Nephron (organoid): ENCODE measurements at regions not wholly inside any gene's neighbourhood (a gene's known extent, or its start where the extent isn't known, plus 50 kb on each side); places are given as distances from the start of the nearest gene placed in this dataset.

ENCODE experiments used
- H3K27ac Mint-ChIP-seq, 3 experiments: 2 replicates each; pipeline ENCODE4 v1.8.0; 2020; ENCODE audit warnings: mixed read lengths in 3 of 3, mild to moderate bottlenecking in 2 of 3, moderate library complexity in 1 of 3
- H3K27me3 Mint-ChIP-seq: 2 replicates; pipeline ENCODE4 v1.8.0; 2021; ENCODE audit warnings: low read depth, mild to moderate bottlenecking, moderate library complexity, mixed read lengths
- H3K36me3 Mint-ChIP-seq: 2 replicates; pipeline ENCODE4 v1.8.0; 2020; ENCODE audit warnings: low read depth, mixed read lengths
- H3K4me1 Mint-ChIP-seq: 2 replicates; pipeline ENCODE4 v1.8.0; 2020; ENCODE audit warnings: mixed read lengths
- H3K4me3 Mint-ChIP-seq, 3 experiments: 2 replicates each; pipeline ENCODE4 v1.8.0; 2020; ENCODE audit warnings: mild to moderate bottlenecking in 3 of 3, mixed read lengths in 3 of 3, moderate library complexity in 2 of 3
- H3K9me3 Mint-ChIP-seq: 2 replicates; pipeline ENCODE4 v1.8.0; 2020; ENCODE audit warnings: mixed read lengths
- TF ChIP-seq, protein P1 (sequence below), 3 experiments: fragments of 200-600 bp; sonication (generic); IDR thresholded peaks; one replicate each; pipeline ENCODE4 v1.5.0; 2021; ENCODE audit warnings: antibody characterized with exemption in 3 of 3; ENCODE audit not compliant: unreplicated experiment in 3 of 3

DNA sequence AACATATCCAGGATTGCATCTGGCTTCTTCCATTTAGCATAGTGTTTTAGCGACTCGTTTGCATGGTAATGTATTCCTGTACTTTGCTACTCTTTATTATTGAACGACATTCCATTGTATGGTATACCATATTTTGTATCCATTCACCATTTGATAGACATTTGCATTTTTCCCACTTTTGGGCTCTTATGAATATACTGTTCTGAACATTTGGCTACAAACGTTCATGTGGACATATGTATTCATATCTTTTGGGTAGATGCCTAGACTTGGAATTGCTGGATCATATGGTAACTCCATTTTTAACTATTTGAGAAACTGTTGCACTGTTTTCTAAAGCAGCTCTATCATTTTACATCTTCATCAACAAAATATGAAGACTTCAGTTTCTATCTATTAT lies 383.7 kb upstream of the AKR1E2 start:
- TF ChIP-seq, protein P1, sequence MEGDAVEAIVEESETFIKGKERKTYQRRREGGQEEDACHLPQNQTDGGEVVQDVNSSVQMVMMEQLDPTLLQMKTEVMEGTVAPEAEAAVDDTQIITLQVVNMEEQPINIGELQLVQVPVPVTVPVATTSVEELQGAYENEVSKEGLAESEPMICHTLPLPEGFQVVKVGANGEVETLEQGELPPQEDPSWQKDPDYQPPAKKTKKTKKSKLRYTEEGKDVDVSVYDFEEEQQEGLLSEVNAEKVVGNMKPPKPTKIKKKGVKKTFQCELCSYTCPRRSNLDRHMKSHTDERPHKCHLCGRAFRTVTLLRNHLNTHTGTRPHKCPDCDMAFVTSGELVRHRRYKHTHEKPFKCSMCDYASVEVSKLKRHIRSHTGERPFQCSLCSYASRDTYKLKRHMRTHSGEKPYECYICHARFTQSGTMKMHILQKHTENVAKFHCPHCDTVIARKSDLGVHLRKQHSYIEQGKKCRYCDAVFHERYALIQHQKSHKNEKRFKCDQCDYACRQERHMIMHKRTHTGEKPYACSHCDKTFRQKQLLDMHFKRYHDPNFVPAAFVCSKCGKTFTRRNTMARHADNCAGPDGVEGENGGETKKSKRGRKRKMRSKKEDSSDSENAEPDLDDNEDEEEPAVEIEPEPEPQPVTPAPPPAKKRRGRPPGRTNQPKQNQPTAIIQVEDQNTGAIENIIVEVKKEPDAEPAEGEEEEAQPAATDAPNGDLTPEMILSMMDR (IDR thresholded peaks at IDR 0.05; ENCODE audit: unreplicated experiment in 3 of 3) = no peak
- no peak overlapping the region for H3K27ac Mint-ChIP-seq
- H3K4me1 Mint-ChIP-seq = peaks cover 5% of the 10 kb centered on the region
- H3K9me3 Mint-ChIP-seq = peaks cover 11% of the 10 kb centered on the region
- H3K27me3 Mint-ChIP-seq = no peaks in the 10 kb centered on the region
- H3K4me3 Mint-ChIP-seq = no peak overlapping the region
- H3K36me3 Mint-ChIP-seq = peaks cover 5% of the 10 kb centered on the region

DNA sequence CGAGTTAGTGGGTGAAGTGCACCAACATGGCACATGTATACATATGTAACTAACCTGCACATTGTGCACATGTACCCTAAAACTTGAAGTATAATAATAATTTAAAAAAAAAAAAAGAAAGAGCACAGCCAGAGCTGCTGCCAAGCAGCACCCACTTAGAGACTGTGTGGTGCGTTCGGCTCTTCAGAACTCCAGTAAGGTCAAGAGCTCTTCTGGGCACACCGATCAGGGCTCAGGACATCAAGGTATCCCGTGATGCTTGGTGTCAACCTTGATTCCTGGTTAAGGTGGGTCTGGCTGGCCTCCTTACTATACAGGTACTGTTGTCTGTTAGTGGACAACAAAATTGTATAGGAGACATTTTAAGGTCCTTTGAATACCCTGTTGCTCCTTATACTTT lies 385.7 kb upstream of the AKR1E2 start:
- Mint-ChIP-seq H3K27me3 (no peaks in the 10 kb centered on the region), H3K4me1 (peaks cover 5% of the 10 kb centered on the region), H3K9me3 (peaks cover 11% of the 10 kb centered on the region), H3K36me3 (peaks cover 5% of the 10 kb centered on the region), H3K27ac (no peak overlapping the region), H3K4me3 (no peak overlapping the region)
- TF ChIP-seq, protein P1 (IDR thresholded peaks at IDR 0.05; ENCODE audit: unreplicated experiment in 3 of 3) = no peak

DNA sequence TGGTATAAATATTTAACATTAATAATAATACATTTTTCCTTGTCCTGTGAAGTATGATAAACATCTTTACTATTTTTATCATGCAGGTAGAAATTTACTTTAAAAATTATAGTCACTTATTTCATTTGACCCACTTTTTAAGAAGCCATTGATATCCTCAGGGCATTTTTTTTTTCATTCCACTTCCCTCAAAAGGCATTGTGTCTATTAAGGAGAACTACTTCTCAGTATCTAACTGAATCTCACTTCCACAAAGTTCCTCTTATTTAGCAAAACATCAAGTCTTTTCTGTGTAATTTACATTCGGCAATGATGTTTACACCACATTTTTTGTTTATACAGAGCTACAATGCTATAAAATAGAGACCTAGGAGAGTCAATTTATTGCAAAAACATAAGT lies 388.2 kb upstream of the AKR1E2 start:
- H3K36me3 Mint-ChIP-seq = no peaks in the 10 kb centered on the region
- no peaks in the 10 kb centered on the region for H3K9me3 Mint-ChIP-seq
- peak overlapping the region in 2 of 3 experiments; percentile 17 to 44 for H3K27ac Mint-ChIP-seq
- TF ChIP-seq, protein P1 (IDR thresholded peaks at IDR 0.05; ENCODE audit: unreplicated experiment in 3 of 3) = no peak
- no peak overlapping the region for H3K4me3 Mint-ChIP-seq
- H3K4me1 Mint-ChIP-seq = peaks cover 15% of the 10 kb centered on the region
- H3K27me3 Mint-ChIP-seq = no peaks in the 10 kb centered on the region

DNA sequence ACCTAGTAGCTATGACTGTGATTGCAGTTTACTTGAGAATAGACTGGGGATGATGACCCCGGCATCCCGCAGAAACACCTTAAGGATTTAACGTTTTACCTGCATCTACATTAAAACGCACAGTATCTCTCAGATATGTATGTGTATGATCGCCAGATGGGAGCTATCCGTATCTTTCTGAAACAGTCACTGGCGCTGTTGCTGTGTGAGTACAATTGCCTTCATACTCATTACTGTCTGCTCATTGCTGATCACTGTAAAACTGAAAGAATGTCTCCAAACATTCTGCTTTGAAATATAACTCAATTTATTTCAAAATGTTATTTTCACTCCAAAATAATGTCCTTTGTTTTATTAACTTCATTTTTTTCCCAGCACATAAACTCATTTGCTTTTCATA lies 388.9 kb upstream of the AKR1E2 start:
- peaks cover 17% of the 10 kb centered on the region for H3K4me1 Mint-ChIP-seq
- H3K27ac Mint-ChIP-seq = no peak overlapping the region
- no peaks in the 10 kb centered on the region for H3K9me3 Mint-ChIP-seq
- H3K36me3 Mint-ChIP-seq = no peaks in the 10 kb centered on the region
- H3K4me3 Mint-ChIP-seq = no peak overlapping the region
- TF ChIP-seq, protein P1 (IDR thresholded peaks at IDR 0.05; ENCODE audit: unreplicated experiment in 3 of 3) = no peak
- H3K27me3 Mint-ChIP-seq = no peaks in the 10 kb centered on the region

DNA sequence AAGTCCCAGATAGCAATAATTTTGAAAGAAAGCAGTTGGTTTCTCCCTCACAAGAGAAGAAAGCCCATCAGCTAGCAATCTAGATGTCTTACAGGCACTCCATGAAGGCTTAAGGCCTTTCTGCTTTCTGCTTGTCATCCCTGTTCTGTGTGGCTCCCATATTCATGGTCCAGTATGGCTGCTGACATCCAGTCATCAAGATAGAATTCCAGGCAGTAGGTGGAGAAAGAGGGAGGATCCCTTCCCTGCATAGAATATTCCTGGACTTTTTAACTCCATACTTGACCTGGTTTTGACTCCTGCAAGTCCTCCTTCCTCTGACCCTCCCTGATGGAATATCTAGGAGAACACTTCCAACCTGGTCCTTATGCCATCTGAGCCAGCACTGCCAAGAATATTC lies 389.9 kb upstream of the AKR1E2 start:
- TF ChIP-seq, protein P1 (IDR thresholded peaks at IDR 0.05; ENCODE audit: unreplicated experiment in 3 of 3) = no peak
- Mint-ChIP-seq H3K9me3 (no peaks in the 10 kb centered on the region), H3K27me3 (no peaks in the 10 kb centered on the region), H3K4me1 (peaks cover 26% of the 10 kb centered on the region), H3K27ac (peak overlapping the region in 1 of 3 experiments; percentile 26), H3K36me3 (no peaks in the 10 kb centered on the region), H3K4me3 (no peak overlapping the region)

DNA sequence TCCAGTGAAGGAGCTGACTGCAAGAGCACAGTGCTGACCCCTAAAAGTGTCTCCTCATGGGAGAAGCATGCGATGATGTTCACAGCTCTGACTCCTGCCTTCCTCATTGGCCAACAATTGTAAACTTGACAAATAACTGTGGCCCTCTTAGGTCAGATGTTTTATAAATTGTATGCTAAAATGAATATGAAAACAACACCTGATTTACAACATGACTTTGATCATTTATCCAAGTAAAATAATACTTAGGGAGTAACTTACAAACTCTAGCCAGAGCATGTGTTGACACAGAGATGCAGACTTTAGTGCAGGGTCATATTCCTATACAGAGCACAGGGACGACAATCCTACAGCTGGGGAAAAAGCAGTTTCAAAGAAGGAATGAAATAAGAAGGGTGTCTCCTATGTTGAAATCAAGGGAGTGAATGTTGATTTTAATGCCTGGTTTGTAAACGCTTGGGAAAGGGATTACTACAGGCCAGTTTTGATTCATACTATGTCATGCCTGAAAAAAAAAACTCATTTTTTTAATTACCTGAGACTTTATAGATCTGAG lies 391.4 kb upstream of the AKR1E2 start:
- Mint-ChIP-seq H3K4me1 (peaks cover 35% of the 10 kb centered on the region), H3K36me3 (no peaks in the 10 kb centered on the region), H3K4me3 (no peak overlapping the region), H3K9me3 (no peaks in the 10 kb centered on the region), H3K27ac (peak overlapping the region; percentile 70 to 84 (median 80)), H3K27me3 (no peaks in the 10 kb centered on the region)
- TF ChIP-seq, protein P1 (IDR thresholded peaks at IDR 0.05; ENCODE audit: unreplicated experiment in 3 of 3) = no peak
